Muscle of arm (tissue), 1 donor: ENCODE measurements at regions not wholly inside any gene's neighbourhood (a gene's known extent, or its start where the extent isn't known, plus 50 kb on each side); places are given as distances from the start of the nearest gene placed in this dataset.
"Not testable (repeated sequence)": the region's sequence is repeated elsewhere in the genome, so short reads cannot be mapped to it uniquely, and the experiment has no call there.

Source experiments
- DNase-seq: peaks from one replicate; pipeline ENCODE4 v3.0.0-alpha.2; 2013

GRCh38 chr13:21261487-21262216 lies 85.2 kb downstream of the MRPL57 start:
- not testable (repeated sequence) for DNase-seq

- DNase-seq, result not testable (repeated sequence)
These were observed 87.5 kb downstream of the MRPL57 start for GRCh38 chr13:21263909-21264308.

DNA sequence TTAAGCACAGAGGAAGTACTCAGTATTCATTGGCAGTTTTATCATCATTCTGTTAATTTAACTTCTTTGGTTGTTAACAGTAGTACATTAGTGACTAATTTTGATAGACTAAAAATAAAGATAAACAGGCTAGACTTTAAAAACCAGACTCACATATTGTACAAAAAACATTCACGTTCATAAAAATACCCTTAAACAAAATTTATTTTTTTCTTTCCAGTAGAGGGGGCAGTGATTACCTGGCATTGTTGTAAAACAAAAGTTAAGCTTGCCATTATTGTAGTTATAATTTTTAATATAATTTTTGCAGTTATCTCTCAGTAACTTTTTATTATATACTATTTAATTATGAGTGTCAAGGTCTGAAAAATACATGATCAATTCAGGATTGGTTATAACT lies 92.0 kb downstream of the MRPL57 start:
- not testable (repeated sequence) for DNase-seq

DNA sequence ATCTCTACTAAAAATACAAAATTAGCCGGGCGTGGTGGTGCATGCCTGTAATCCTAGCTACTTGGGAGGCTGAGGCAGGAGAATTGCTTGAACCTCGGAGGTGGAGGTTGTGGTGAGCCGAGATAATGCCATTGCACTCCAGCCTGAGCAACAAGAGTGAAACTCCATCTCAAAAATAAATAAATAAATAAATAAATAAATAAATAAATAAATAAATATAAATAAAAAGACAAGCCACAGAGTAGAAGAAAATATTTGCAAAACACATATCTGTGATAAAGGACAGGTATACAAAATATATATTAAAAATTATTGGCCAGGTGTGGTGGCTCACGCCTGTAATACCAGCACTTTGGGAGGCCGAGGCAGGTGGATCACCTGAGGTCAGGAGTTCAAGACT lies 96.0 kb downstream of the MRPL57 start:
- DNase-seq, result not testable (repeated sequence)

GRCh38 chr13:21274457-21274856 lies 98.0 kb downstream of the MRPL57 start:
- not testable (repeated sequence) for DNase-seq

DNA sequence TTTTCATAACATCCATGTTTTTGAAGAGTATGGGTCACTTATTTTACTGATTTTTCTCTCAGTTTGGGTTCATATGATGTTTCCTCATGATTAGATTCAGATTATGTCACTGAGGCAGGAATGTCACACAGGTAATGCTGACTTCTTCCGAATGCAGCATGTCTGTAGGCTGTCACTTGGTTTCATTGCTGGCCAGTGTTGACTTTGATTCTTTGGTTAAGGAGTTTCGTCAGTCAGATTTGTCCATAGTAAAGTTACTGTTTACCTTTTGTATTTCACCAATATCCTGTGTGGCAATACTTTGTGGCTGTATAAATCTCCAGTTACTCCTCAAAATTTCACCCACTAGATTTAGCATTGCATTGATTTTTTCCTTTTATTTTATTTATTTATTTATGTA lies 105.6 kb downstream of the MRPL57 start:
- no peak for DNase-seq

DNA sequence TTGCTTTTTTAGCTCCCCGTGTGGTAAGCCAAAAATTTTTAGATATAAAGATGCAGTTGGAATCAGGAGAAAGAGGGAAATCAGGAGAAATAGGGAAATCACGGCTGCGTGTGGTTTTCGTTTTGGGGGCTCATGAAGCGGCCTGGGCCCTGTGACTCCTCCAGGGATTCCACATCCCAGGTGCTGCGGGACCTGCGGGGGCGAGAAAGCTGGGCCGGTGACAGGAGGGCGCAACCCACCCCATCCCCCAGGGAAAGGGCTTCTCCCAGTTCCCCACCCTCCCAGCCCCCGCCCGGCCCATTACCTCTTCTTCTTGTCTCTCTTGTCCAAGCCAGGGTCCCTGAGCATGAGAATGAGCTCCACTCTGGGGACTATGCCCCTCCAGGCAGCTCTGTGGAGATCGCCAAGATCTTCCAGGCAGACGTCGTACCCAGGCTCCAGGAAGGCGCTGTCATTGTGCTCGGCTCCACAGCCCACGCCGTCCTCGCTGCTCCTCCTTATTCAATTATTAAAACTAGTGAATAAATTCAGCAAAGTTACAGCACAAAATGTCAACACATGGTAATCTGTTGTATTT lies 111.0 kb downstream of the MRPL57 start:
- DNase-seq, result no peak

DNA sequence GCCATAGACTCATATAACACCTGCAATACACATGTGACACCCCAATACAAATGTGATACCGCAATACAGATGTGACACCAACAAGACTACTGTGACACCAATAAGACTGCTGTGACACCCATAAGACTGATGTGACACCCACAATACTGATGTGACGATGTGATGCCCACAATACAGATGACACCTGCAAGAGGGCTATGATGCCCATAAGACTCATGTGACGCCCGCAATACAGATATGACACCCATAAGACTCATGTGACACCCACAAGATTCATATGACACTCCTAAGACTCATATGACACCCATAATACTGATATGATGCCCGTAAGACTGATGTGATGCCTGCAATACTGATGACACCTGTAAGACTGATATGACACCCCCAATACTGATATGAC lies 113.0 kb downstream of the MRPL57 start:
- no peak for DNase-seq

DNA sequence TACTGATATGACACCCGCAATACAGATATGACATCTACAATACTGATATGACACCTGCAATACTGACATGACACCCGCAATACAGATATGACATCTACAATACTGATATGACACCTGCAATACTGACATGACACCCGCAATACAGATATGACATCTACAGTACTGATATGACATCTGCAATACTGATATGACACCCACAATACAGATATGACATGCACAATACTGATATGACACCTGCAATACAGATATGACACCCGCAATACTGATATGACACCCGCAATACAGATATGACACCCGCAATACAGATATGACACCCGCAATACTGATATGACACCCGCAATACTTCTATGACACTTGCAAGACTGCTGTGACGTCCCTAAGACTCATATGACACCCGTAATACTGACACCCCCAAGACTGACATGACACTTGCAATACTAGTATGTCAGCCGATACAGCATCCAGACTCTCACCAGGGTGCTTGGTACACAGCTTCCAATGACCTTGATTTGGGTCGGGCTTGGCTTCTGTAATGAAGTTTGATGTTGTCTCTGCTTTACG lies 114.1 kb downstream of the MRPL57 start:
- DNase-seq, result not testable (repeated sequence)

- no peak for DNase-seq
These were observed 115.4 kb downstream of the MRPL57 start for GRCh38 chr13:21291840-21292239.

- peak; percentile 20 for DNase-seq
These were observed 120.5 kb downstream of the MRPL57 start for GRCh38 chr13:21296991-21297390.

DNA sequence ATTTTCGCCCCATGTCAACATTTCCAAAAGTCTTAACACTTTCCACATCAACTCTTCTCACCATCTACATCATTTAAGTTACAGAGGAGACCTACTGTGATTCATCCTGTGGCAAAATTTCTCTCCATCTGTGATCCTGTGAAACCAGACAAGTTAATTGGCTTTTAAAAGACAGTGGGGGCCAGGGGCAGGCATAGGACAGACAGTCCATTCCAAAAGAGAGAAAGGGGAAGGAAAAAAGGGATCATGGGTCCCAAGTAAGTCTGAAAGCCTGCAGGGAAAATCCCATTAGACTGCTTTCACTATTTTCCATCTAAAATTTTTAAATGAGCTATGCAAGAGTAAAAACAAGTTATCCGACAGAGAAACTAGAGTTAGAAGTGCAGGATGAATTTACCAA lies 121.0 kb downstream of the MRPL57 start:
- DNase-seq, result no peak

DNA sequence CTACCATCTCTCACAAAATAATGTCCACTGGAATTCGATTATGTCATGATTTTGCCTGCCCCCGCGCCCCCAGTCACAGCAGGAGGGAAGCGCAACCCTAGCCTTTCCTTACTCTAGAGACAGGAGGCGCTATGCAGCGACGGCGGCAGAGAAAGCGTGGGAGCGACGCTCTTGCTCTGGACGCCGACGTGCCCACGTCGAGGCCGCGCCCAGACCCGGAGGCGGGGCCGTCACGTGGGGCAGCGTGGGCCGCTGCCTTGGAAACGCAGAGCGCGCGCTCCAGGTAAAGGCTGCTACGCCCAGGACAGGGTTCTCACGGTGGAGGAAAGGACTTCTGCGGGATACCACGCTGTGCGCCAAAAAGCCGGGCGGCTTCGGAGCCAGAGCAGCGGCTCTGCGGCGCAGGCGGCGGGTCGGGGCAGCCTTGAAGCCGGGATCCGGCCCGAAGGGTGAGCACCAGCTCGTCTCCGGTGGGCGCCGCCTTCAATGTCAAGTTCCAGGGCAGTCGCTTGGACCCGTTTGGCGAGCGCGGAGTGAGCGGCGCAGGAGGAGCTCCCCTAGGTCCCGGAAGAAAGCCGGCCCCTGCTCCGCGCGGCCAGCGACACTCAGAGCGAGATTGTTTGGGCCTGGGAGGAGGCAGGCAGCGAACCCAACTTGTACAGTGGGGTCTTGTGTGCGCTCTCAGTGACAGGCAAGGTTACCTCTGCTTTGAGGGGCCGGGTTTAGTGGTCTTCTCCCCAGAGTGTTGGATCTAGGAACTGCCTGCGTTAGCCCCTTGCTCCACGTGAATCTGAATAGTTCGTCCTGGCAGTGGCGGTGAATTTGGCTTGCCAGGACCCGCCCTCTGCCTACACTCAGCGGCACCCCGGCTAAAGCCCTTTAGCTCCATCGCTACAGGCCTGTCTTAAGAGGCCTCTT lies 121.7 kb downstream of the MRPL57 start:
- DNase-seq, result peak; percentile 91

- no peak for DNase-seq
These were observed 127.8 kb downstream of the MRPL57 start for GRCh38 chr13:21304256-21304655.

DNA sequence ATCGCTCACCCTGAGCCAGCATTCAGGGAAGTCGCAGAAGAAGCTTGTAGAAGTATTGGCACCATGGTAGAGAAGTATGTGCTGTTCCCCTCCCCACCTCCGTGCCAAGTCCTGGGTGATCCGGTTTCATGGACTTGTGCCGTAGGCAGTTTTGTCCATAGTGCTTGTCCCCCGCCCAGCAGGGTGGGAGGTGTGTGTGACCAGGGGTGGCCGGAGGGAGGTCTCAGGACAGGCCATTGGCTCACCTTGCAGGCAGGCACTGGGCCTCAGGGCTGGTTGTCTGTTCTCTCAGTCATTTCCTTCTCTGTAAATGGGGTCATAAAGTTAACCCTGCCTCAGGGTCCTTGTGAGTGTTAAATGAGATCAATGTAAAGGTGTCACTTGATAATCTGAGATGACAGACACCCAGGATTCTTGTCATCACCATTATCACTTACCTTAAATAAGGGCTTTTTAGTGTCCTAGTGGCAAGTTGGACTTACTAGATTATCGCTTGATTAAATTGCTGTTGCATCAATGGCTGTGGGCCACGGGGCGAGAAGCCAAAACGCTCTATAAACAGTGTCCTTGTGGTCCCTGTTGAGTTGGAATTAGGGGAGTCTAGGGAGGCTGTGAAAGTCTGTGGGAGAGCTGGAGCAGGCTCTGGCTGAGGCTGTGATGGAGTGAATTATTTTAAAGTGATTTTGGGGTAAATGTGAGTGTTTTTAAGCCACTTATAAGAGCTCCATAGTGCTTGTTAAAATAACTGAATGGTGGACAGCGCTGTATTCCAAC lies 130.0 kb downstream of the MRPL57 start:
- not testable (repeated sequence) for DNase-seq

GRCh38 chr13:21307158-21307557 lies 130.7 kb downstream of the MRPL57 start:
- DNase-seq, result not testable (repeated sequence)

GRCh38 chr13:21308906-21309305 lies 132.4 kb downstream of the MRPL57 start:
- no peak for DNase-seq

DNA sequence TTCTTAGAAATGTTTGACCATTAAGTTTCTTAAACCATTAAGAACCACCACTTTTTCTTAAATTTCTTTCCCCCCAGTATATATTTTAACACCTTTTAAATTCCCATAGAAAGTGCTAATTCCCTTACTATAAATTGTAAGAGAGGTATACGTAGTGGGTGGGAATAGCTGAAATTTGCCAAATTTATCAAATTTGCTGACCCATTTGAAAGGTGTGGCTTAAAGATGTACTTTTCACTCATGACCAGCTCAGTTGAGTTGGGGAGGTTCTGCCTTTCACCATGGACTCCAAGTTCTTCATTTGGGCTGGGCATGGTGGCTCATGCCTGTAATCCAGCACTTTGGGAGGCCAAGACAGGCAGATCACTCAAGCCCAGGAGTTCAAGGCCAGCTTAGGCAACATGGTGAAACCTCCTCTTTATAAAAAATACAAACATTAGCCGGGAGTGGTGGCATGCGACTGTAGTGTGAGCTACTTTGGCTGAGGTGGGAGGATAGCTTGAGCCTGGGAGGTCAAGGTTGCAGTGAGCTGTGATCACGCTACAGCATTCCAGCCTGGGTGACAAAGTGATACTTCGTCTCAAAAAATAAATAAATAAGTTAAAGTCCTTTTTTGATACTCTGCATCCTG lies 133.2 kb downstream of the MRPL57 start:
- no peak for DNase-seq

DNA sequence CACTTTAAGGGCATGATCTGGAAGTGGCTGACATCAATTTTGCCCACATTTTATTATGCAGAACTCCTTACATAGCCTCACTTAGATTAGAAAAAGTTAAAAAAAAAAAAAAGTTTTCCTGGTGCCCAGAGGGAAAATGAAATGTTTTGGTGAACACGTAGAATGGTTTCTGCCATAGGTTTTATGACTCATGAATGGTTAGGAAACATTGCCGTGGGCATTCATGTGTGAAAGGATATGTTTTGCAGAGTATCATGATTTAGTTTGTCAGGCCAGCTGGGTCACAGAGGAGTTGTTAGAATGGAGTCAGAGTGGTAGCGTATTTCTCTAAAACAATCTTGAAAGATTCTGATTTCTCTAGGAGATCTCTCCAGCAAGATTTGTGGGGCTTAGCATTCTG lies 133.8 kb downstream of the MRPL57 start:
- no peak for DNase-seq

GRCh38 chr13:21314976-21315375 lies 138.5 kb downstream of the MRPL57 start:
- DNase-seq, result not testable (repeated sequence)

DNA sequence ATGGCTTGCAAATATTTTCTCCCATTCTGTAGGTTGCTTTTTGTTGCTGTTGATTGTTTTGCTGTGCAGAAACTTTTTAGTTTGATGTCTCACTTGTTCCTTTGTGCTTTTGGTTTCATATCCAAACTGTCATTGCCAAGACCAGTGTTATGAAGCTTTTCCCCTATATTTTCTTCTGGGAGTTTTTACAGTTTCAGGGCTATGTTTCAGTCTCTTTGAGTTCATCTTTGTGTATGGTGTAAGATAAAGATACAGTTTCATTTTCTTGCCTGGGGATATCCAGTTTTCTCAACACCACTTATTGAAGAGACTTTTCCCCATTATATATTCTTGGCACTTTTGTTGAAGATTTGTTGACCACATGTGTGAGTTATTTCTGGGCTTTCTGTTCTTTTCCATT lies 139.9 kb downstream of the MRPL57 start:
- no peak for DNase-seq
